ENCODE measurements at regions not wholly inside any gene's neighbourhood (a gene's known extent, or its start where the extent isn't known, plus 50 kb on each side); places are given as distances from the start of the nearest gene placed in this dataset.

- TF ChIP-seq POLR2AphosphoS5 (IDR thresholded peaks at IDR 0.05) = peak in 1 of 3 donors; percentile 64
- TF ChIP-seq, protein P1, sequence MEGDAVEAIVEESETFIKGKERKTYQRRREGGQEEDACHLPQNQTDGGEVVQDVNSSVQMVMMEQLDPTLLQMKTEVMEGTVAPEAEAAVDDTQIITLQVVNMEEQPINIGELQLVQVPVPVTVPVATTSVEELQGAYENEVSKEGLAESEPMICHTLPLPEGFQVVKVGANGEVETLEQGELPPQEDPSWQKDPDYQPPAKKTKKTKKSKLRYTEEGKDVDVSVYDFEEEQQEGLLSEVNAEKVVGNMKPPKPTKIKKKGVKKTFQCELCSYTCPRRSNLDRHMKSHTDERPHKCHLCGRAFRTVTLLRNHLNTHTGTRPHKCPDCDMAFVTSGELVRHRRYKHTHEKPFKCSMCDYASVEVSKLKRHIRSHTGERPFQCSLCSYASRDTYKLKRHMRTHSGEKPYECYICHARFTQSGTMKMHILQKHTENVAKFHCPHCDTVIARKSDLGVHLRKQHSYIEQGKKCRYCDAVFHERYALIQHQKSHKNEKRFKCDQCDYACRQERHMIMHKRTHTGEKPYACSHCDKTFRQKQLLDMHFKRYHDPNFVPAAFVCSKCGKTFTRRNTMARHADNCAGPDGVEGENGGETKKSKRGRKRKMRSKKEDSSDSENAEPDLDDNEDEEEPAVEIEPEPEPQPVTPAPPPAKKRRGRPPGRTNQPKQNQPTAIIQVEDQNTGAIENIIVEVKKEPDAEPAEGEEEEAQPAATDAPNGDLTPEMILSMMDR (IDR thresholded peaks at IDR 0.05) = no peak
Measured at GRCh38 chr6:137729866-137730629, 137.0 kb upstream of the TNFAIP3 start.
